Right atrium auricular region (tissue), 2 donors: ENCODE measurements at regions not wholly inside any gene's neighbourhood (a gene's known extent, or its start where the extent isn't known, plus 50 kb on each side); places are given as distances from the start of the nearest gene placed in this dataset.

ENCODE experiments used
- DNase-seq: peaks from one replicate; pipeline ENCODE4 v3.0.0-alpha.2; 2019; ENCODE audit warnings: low spot score
- H3K27ac ChIP-seq, 2 donors: fragments of 200-600 bp; sonication (generic); 1 replicate in 1 of 2; 2 replicates in 1 of 2; pipeline ENCODE4 v1.5.1; 2016 to 2019
- H3K27me3 ChIP-seq, 2 donors: fragments of 200-600 bp; sonication (generic); one replicate each; pipeline versions ENCODE4 v1.5.1 to v1.6.0; 2017 to 2019
- H3K36me3 ChIP-seq: fragments of 200-600 bp; sonication (generic); one replicate; pipeline ENCODE4 v1.5.1; 2016
- H3K4me1 ChIP-seq, 2 donors: fragments of 200-600 bp; sonication (generic); one replicate each; pipeline versions ENCODE4 v1.5.1 to v1.6.0; 2017 to 2019
- H3K4me3 ChIP-seq, 2 donors: fragments of 200-600 bp; sonication (generic); 1 replicate in 1 of 2; 2 replicates in 1 of 2; pipeline ENCODE4 v1.5.1; 2017 to 2019; ENCODE audit warnings: mild to moderate bottlenecking in 1 of 2, moderate library complexity in 1 of 2
- H3K9me3 ChIP-seq, 2 donors: fragments of 200-600 bp; sonication (generic); one replicate each; pipeline ENCODE4 v1.5.1; 2019
- TF ChIP-seq, protein P1 (sequence below), 2 donors: fragments of 200-600 bp; sonication (generic); IDR thresholded peaks; one replicate each; pipeline ENCODE4 v1.5.1; 2019; ENCODE audit warnings: antibody characterized with exemption in 2 of 2

DNA sequence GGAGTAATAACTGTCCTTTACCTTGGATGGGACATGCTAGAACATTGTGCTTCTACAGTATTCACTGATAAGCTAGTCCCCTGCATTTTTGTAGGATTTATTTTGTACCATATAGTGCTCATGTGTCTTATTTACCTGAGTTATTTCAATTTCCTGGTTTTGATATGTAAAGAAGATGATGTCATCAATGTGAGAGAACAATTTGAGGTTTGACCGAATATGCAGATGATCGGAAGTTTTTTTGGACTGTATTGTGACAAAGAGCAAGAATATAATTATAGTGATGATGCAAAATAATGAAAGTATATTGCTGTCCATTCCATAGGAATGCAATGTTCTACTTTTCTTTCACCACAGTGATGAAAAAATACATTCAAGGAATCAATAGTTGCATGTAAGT lies 114.8 kb downstream of the RERGL start:
- TF ChIP-seq, protein P1, sequence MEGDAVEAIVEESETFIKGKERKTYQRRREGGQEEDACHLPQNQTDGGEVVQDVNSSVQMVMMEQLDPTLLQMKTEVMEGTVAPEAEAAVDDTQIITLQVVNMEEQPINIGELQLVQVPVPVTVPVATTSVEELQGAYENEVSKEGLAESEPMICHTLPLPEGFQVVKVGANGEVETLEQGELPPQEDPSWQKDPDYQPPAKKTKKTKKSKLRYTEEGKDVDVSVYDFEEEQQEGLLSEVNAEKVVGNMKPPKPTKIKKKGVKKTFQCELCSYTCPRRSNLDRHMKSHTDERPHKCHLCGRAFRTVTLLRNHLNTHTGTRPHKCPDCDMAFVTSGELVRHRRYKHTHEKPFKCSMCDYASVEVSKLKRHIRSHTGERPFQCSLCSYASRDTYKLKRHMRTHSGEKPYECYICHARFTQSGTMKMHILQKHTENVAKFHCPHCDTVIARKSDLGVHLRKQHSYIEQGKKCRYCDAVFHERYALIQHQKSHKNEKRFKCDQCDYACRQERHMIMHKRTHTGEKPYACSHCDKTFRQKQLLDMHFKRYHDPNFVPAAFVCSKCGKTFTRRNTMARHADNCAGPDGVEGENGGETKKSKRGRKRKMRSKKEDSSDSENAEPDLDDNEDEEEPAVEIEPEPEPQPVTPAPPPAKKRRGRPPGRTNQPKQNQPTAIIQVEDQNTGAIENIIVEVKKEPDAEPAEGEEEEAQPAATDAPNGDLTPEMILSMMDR (IDR thresholded peaks at IDR 0.05): no peak
- Histone ChIP-seq H3K4me3 (no peak overlapping the region), H3K9me3 (no peaks in the 10 kb centered on the region)

DNA sequence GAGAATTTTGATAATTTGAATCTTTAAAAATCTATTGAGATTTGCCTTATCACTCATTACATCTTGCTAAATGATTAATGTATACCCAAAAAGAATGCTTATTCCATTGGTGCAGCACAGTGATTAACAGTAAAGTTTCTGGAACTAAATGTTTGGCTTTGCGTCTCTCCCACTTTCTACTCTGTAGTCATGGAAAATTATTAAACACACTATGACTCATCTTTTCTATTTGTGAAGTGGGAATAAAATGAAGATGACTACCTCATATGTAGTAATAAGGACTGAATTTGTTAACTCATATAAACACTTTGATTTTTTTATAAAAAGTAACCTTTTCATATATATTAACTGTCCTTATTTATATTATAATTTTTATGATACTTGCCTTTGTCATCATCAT lies 118.1 kb downstream of the RERGL start:
- Histone ChIP-seq H3K36me3 (no peaks in the 10 kb centered on the region), H3K4me1 (no peaks in the 10 kb centered on the region), H3K9me3 (no peaks in the 10 kb centered on the region), H3K4me3 (no peak overlapping the region), H3K27ac (no peak overlapping the region), H3K27me3 (no peaks in the 10 kb centered on the region)
- no peak for DNase-seq
- TF ChIP-seq, protein P1 (IDR thresholded peaks at IDR 0.05): no peak

More for the DNA sequence above, 114.8 kb downstream of the RERGL start:
- Histone ChIP-seq H3K36me3 (no peaks in the 10 kb centered on the region), H3K27ac (no peak overlapping the region), H3K4me1 (no peaks in the 10 kb centered on the region), H3K27me3 (no peaks in the 10 kb centered on the region)
- no peak for DNase-seq

DNA sequence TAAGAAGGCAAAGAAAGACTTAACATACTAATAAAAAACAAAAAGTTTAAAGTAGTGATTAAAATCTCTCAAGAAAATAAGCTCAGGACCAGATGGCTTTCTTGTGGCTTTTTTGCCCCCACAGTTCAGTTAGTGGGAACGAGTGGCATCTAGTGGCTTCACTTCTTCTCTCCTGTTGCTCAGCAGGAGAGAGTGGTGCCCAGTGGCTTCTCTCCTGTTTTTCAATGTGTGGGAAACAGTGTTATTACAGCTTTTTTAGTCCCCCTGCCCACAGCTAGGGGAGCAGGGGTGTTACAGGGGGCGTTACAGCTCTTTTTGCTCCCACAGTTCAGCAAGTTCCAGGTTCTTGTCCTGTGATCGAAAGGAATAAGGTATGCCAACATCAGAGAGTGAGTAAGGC lies 135.2 kb downstream of the RERGL start:
- H3K36me3 ChIP-seq: no peaks in the 10 kb centered on the region
- no peaks in the 10 kb centered on the region for H3K9me3 ChIP-seq
- H3K27ac ChIP-seq: no peak overlapping the region
- DNase-seq: no peak
- TF ChIP-seq, protein P1 (IDR thresholded peaks at IDR 0.05): no peak
- H3K27me3 ChIP-seq: no peaks in the 10 kb centered on the region
- H3K4me1 ChIP-seq: no peaks in the 10 kb centered on the region
- H3K4me3 ChIP-seq: no peak overlapping the region

DNA sequence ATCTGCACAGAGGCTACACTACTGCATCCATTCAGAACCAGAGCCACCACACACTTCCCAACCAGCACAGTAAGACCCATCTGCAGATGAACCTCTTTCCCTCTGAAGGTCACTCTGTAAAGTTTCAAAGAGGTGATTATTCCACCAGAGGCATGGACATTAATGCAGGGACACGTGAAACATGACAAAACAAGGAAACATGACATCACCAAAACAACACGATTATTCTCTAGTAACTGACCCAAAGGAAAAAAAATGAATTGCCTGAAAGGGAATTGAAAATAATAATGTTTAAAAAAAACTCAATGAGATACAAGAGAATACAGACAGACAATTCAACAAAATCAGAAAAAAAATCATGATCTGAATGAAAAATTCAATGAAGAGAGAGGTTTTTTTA lies 139.1 kb downstream of the RERGL start:
- no peaks in the 10 kb centered on the region for H3K27me3 ChIP-seq
- DNase-seq: no peak
- TF ChIP-seq, protein P1 (IDR thresholded peaks at IDR 0.05): no peak
- H3K9me3 ChIP-seq: no peaks in the 10 kb centered on the region
- no peak overlapping the region for H3K27ac ChIP-seq
- no peak overlapping the region for H3K4me3 ChIP-seq
- H3K4me1 ChIP-seq: no peaks in the 10 kb centered on the region
- no peaks in the 10 kb centered on the region for H3K36me3 ChIP-seq

DNA sequence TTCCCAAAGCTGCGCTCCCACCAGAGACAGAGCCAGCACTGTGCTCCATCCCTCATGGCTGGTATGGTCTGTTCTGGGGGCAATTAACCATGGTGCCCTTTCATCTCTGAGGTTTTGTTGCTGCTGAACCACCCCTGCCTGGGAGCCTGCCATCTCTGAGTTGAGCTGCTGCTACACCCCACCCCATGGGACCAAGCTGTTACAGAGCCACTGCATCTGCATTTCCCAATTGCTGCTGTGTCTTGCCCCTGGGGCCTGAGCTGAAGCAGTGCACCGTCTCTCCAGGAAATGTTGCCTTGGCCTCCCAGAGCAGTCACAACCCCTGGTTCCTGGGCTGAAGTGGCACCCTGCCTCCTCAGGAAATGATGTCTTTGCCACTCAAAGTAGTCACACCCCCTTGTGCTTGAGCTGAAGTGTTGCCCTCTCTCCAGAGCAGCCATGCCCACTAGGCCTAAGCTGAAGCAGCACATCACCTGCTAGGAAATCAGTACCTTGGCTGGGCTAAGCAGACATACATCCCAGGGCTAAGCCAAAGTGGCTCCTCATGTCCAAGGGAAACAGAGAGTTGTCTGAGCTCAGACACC lies 140.3 kb downstream of the RERGL start:
- Histone ChIP-seq H3K4me1 (no peaks in the 10 kb centered on the region), H3K36me3 (no peaks in the 10 kb centered on the region), H3K4me3 (no peak overlapping the region), H3K9me3 (no peaks in the 10 kb centered on the region), H3K27me3 (no peaks in the 10 kb centered on the region), H3K27ac (no peak overlapping the region)
- TF ChIP-seq, protein P1 (IDR thresholded peaks at IDR 0.05): no peak
- DNase-seq: no peak

DNA sequence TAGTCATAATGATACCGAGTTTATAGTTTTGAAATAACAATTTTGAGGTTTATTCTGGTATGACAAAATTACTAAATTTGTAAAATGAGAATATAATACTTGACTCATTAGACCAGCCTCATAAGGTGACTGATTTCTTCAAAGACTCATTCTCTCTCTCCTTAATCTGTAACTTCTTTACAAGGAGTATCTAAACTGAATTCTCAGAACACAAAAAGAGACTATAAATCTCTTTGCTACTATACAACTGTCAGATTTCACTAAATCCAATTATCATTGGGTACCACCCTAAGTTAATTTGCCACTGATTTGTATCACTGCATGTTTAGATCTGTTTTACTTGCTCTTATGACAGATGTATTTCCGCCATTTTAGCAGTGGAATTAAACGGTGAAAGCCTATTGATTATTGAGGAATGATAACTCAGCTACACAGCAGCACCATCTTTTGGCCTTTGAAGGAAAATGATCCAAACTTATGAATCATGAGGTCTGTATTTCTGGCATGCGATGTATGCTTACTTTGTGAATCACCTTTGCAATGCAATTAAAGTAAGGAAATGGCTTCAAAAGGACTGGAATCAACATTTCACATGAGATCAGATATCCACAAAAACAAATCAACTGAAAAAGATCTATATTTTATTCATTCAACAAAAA lies 161.2 kb downstream of the RERGL start:
- no peaks in the 10 kb centered on the region for H3K27me3 ChIP-seq
- no peak for DNase-seq
- H3K4me3 ChIP-seq: no peak overlapping the region
- H3K36me3 ChIP-seq: no peaks in the 10 kb centered on the region
- TF ChIP-seq, protein P1 (IDR thresholded peaks at IDR 0.05): no peak
- H3K4me1 ChIP-seq: no peaks in the 10 kb centered on the region
- H3K27ac ChIP-seq: no peak overlapping the region
- H3K9me3 ChIP-seq: no peaks in the 10 kb centered on the region
